NB4 (cell line): ENCODE measurements at regions not wholly inside any gene's neighbourhood (a gene's known extent, or its start where the extent isn't known, plus 50 kb on each side); places are given as distances from the start of the nearest gene placed in this dataset.

ENCODE experiments used
- DNase-seq: peaks from one replicate; pipeline ENCODE4 v3.0.0; 2010; ENCODE audit warnings: low read depth
- H3K4me3 ChIP-seq: one replicate; pipeline ENCODE4 v1.5.1; 2011; ENCODE audit warnings: mild to moderate bottlenecking, low read depth, low read length, moderate library complexity
- MAX ChIP-seq: IDR thresholded peaks from 2 replicates; pipeline ENCODE4 v1.6.1; 2011; ENCODE audit warnings: low read depth, low read length
- MYC ChIP-seq: IDR thresholded peaks from 2 replicates; pipeline ENCODE4 v1.6.1; 2011; ENCODE audit warnings: low read depth, low read length
- POLR2A ChIP-seq: IDR thresholded peaks from 2 replicates; pipeline ENCODE4 v1.6.1; 2011; ENCODE audit warnings: mild to moderate bottlenecking; ENCODE audit not compliant: insufficient read length; ENCODE audit errors: extremely low read depth
- TF ChIP-seq, protein P1 (sequence below): IDR thresholded peaks from one replicate; pipeline ENCODE4 v1.5.1; 2012; ENCODE audit warnings: low read depth, low read length

GRCh38 chr14:56371737-56372136 is 207.9 kb upstream of the TMEM260 start:
- TF ChIP-seq POLR2A (no peak), MAX (no peak), MYC (no peak)
- TF ChIP-seq, protein P1, sequence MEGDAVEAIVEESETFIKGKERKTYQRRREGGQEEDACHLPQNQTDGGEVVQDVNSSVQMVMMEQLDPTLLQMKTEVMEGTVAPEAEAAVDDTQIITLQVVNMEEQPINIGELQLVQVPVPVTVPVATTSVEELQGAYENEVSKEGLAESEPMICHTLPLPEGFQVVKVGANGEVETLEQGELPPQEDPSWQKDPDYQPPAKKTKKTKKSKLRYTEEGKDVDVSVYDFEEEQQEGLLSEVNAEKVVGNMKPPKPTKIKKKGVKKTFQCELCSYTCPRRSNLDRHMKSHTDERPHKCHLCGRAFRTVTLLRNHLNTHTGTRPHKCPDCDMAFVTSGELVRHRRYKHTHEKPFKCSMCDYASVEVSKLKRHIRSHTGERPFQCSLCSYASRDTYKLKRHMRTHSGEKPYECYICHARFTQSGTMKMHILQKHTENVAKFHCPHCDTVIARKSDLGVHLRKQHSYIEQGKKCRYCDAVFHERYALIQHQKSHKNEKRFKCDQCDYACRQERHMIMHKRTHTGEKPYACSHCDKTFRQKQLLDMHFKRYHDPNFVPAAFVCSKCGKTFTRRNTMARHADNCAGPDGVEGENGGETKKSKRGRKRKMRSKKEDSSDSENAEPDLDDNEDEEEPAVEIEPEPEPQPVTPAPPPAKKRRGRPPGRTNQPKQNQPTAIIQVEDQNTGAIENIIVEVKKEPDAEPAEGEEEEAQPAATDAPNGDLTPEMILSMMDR = no peak
- DNase-seq = no peak

GRCh38 chr14:56374421-56374820 is 205.2 kb upstream of the TMEM260 start:
- TF ChIP-seq, protein P1 = no peak
- no peak for TF ChIP-seq POLR2A
- no peak for TF ChIP-seq MAX
- TF ChIP-seq MYC = no peak
- DNase-seq = no peak
- H3K4me3 ChIP-seq = no peak overlapping the region

More at GRCh38 chr14:56371737-56372136, 207.9 kb upstream of the TMEM260 start:
- no peak overlapping the region for H3K4me3 ChIP-seq

DNA sequence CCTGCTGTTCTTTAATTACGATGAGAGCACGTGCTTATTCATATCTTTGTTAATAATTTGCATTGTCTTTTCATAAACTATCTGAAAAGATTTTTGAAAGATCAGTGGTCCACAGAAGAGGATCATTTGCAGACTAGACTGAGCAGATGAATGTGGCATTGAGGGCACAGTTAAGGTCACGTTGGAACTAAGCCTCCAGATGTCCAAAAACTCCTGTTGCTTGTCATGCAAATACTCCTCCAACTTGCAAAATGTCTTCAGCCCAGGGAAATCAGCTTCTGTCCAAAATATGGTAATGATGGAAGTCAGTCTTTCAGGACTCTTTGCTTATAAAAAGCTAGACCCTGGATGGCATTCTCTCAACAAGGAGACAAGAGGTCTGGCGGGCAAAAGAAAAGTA is 201.6 kb upstream of the TMEM260 start:
- DNase-seq = no peak
- TF ChIP-seq MYC (no peak), MAX (no peak), POLR2A (no peak)
- TF ChIP-seq, protein P1 = no peak
- no peak overlapping the region for H3K4me3 ChIP-seq

- TF ChIP-seq MAX (no peak), MYC (no peak), POLR2A (no peak)
- TF ChIP-seq, protein P1 = no peak
- DNase-seq = peak; percentile 10
- H3K4me3 ChIP-seq = no peak overlapping the region
Observed at GRCh38 chr14:56378475-56378877, 201.1 kb upstream of the TMEM260 start.

- DNase-seq = no peak
- no peak overlapping the region for H3K4me3 ChIP-seq
- TF ChIP-seq, protein P1 = no peak
- no peak for TF ChIP-seq POLR2A
- TF ChIP-seq MAX = no peak
- no peak for TF ChIP-seq MYC
Observed at GRCh38 chr14:56379956-56380355, 199.6 kb upstream of the TMEM260 start.

DNA sequence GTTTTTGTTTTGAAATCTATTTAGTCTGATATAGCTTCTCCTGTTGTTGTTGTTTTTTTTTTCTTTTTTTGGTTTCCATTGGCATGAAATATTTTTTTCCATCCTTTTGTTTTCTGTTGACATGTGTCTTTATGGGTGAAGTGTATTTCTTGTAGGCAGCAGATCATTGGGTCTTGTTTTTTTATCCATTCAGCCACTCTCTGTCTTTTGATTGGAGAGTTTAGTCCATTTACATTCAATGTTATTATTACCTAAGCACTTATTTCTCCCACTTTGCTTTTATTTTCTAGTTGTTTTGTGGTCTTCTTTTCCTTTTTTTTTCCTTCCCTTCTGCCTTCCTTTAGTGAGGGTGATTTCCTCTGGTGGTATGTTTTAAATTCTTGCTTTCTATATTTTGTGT is 193.6 kb upstream of the TMEM260 start:
- no peak for TF ChIP-seq MYC
- TF ChIP-seq, protein P1 = no peak
- no peak for TF ChIP-seq MAX
- no peak for TF ChIP-seq POLR2A
- H3K4me3 ChIP-seq = no peak overlapping the region
- DNase-seq = no peak
